Transverse colon (tissue), 4 donors: ENCODE measurements at regions not wholly inside any gene's neighbourhood (a gene's known extent, or its start where the extent isn't known, plus 50 kb on each side); places are given as distances from the start of the nearest gene placed in this dataset.

Source experiments
- DNase-seq: peaks from one replicate; pipeline ENCODE4 v3.0.0-alpha.2; 2019
- H3K27ac ChIP-seq, 4 donors: fragments of 200-600 bp; sonication (generic); 2 replicates each; pipeline ENCODE4 v1.5.1; 2016 to 2018; ENCODE audit warnings: inconsistent platforms in 4 of 4
- H3K27me3 ChIP-seq: fragments of 200-600 bp; sonication (generic); 2 replicates; pipeline ENCODE4 v1.5.1; 2017; ENCODE audit warnings: inconsistent platforms
- H3K36me3 ChIP-seq, 4 donors: fragments of 200-600 bp; sonication (generic); 2 replicates each; pipeline ENCODE4 v1.5.1; 2017 to 2019; ENCODE audit warnings: inconsistent platforms in 4 of 4
- H3K4me1 ChIP-seq, 4 donors: fragments of 200-600 bp; sonication (generic); 2 replicates each; pipeline ENCODE4 v1.5.1; 2017 to 2020; ENCODE audit warnings: inconsistent platforms in 4 of 4
- H3K4me3 ChIP-seq, 4 donors: fragments of 200-600 bp; sonication (generic); 1 replicate in 1 of 4; 2 replicates in 3 of 4; pipeline versions ENCODE4 v1.5.1 to v1.6.1; 2017 to 2019; ENCODE audit warnings: inconsistent platforms in 4 of 4
- H3K9me3 ChIP-seq, 2 donors: fragments of 200-600 bp; sonication (generic); 2 replicates each; pipeline ENCODE4 v1.5.1; 2017 to 2019; ENCODE audit warnings: inconsistent platforms in 2 of 2
- EP300 ChIP-seq: sonication (generic); formaldehyde crosslinking; IDR thresholded peaks from one replicate; pipeline ENCODE4 v1.6.1; 2017; ENCODE audit warnings: antibody characterized with exemption, low read depth
- POLR2A ChIP-seq: fragments of 450-650 bp; IDR thresholded peaks from one replicate; pipeline ENCODE4 v1.6.1; 2016; ENCODE audit warnings: antibody characterized with exemption, mild to moderate bottlenecking, moderate library complexity
- POLR2AphosphoS5 ChIP-seq, 3 donors: sonication (generic); formaldehyde crosslinking; IDR thresholded peaks; one replicate each; pipeline ENCODE4 v1.6.1; 2016; ENCODE audit warnings: antibody characterized with exemption in 3 of 3
- WGBS, 2 donors: methylation state at CpG; one replicate each; pipeline ENCODE4 v1.1.5; 2018; ENCODE audit warnings: low coverage in 1 of 2; 5-methylcytosine and 5-hydroxymethylcytosine counted together
- in situ Hi-C, 4 donors: fragments of 200-750 bp; cut with MboI; loops; one replicate each; pipeline versions ENCODE4 v1.15.0 to v1.15.1; 2017; ENCODE audit warnings: low sequenced_read_pairs in 3 of 4, low pct_ligation_motif_present in 1 of 4, low pct_unique_long_range_greater_than_20kb in 1 of 4
- intact Hi-C: fragments of 100-400 bp; cut with DNase I; formaldehyde crosslinking; loops from one replicate; pipeline ENCODE4 v1.15.1; 2023; ENCODE audit warnings: low total_unique reads
- TF ChIP-seq, protein P1 (sequence below), 5 experiments: fragments of 200-600 bp in 3 of 5; fragments of 450-650 bp in 2 of 5; sonication (generic) in 3 of 5; IDR thresholded peaks; 1 replicate in 2 of 5; 2 replicates in 3 of 5; pipeline ENCODE4 v1.5.1; 2016 to 2017; ENCODE audit warnings: antibody characterized with exemption in 5 of 5, inconsistent platforms in 3 of 5, mild to moderate bottlenecking in 2 of 5, moderate library complexity in 1 of 5

- no peak for TF ChIP-seq POLR2AphosphoS5 (IDR thresholded peaks at IDR 0.05)
- TF ChIP-seq, protein P1, sequence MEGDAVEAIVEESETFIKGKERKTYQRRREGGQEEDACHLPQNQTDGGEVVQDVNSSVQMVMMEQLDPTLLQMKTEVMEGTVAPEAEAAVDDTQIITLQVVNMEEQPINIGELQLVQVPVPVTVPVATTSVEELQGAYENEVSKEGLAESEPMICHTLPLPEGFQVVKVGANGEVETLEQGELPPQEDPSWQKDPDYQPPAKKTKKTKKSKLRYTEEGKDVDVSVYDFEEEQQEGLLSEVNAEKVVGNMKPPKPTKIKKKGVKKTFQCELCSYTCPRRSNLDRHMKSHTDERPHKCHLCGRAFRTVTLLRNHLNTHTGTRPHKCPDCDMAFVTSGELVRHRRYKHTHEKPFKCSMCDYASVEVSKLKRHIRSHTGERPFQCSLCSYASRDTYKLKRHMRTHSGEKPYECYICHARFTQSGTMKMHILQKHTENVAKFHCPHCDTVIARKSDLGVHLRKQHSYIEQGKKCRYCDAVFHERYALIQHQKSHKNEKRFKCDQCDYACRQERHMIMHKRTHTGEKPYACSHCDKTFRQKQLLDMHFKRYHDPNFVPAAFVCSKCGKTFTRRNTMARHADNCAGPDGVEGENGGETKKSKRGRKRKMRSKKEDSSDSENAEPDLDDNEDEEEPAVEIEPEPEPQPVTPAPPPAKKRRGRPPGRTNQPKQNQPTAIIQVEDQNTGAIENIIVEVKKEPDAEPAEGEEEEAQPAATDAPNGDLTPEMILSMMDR (IDR thresholded peaks at IDR 0.05): peak; percentile 55 to 69 (median 56)
- H3K4me3 ChIP-seq: no peak overlapping the region
- no peaks in the 10 kb centered on the region for H3K27me3 ChIP-seq
- in situ Hi-C loops: loop anchor here (10.0 kb wide), 1 partner anchor 120 kb away; no protein-coding TSS in a partner anchor
- WGBS, 2 donors: 12 to 16% methylated on average over 3 of the region's 3 CpGs
- no peaks in the 10 kb centered on the region for H3K36me3 ChIP-seq
- intact Hi-C loops: no loop called here
- H3K4me1 ChIP-seq: no peaks in the 10 kb centered on the region
- H3K9me3 ChIP-seq: no peaks in the 10 kb centered on the region
- no peak for DNase-seq
- no peak overlapping the region for H3K27ac ChIP-seq
These were observed 155.6 kb upstream of the PACRGL start for GRCh38 chr4:20544645-20545044.

DNA sequence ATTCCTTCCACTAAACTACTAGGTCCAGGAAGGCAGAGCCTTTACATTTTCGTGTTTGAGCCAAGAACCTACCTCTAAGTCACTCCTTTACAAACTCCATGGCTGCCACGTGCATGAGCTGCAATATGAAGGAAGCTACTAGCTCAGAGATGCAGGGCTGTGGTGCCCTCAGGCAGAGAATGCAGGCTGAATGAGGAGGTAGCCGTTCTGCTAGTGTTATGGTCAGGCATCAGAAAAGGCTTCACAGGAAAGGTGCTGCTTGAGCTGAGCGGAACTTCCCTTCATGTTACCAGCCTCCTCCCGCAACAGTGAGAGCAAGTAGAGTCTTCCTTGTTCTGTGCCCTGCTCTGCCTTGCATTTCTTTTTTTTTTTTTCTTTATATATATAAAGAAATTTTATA lies 148.3 kb upstream of the PACRGL start:
- Histone ChIP-seq H3K27ac (no peak overlapping the region), H3K36me3 (no peaks in the 10 kb centered on the region), H3K9me3 (no peaks in the 10 kb centered on the region), H3K4me1 (no peaks in the 10 kb centered on the region), H3K27me3 (no peaks in the 10 kb centered on the region), H3K4me3 (no peak overlapping the region)
- intact Hi-C loops: no loop called here
- DNase-seq: no peak
- in situ Hi-C loops: loop anchor here in 1 of 4 donors (25.0 kb wide), 1 partner anchor 135 kb away; no protein-coding TSS in a partner anchor
- 70 to 90% methylated on average over 2 to 5 of the region's 5 CpGs for WGBS, 2 donors
- TF ChIP-seq, protein P1 (IDR thresholded peaks at IDR 0.05): no peak
- TF ChIP-seq POLR2A (no peak), EP300 (no peak), POLR2AphosphoS5 (IDR thresholded peaks at IDR 0.05) (no peak)

GRCh38 chr4:20554134-20554533 lies 146.1 kb upstream of the PACRGL start:
- Histone ChIP-seq H3K4me1 (no peaks in the 10 kb centered on the region), H3K9me3 (no peaks in the 10 kb centered on the region), H3K4me3 (no peak overlapping the region), H3K36me3 (no peaks in the 10 kb centered on the region), H3K27ac (no peak overlapping the region), H3K27me3 (no peaks in the 10 kb centered on the region)
- intact Hi-C loops: no loop called here
- in situ Hi-C loops: loop anchor here in 1 of 4 donors (25.0 kb wide), 1 partner anchor 133 kb away; no protein-coding TSS in a partner anchor
- no peak for DNase-seq
- no peak for TF ChIP-seq EP300
- no peak for TF ChIP-seq POLR2AphosphoS5 (IDR thresholded peaks at IDR 0.05)
- no peak for TF ChIP-seq POLR2A
- TF ChIP-seq, protein P1 (IDR thresholded peaks at IDR 0.05): no peak
- 75 to 83% methylated on average over 1 to 2 of the region's 2 CpGs for WGBS, 2 donors

- intact Hi-C loops: no loop called here
These were observed 135.1 kb upstream of the PACRGL start for GRCh38 chr4:20565075-20565721.

More at GRCh38 chr4:20565075-20565721, 135.1 kb upstream of the PACRGL start:
- Histone ChIP-seq H3K4me1 (no peaks in the 10 kb centered on the region), H3K36me3 (no peaks in the 10 kb centered on the region), H3K4me3 (no peak overlapping the region), H3K27me3 (no peaks in the 10 kb centered on the region), H3K9me3 (no peaks in the 10 kb centered on the region), H3K27ac (no peak overlapping the region)
- no peak for DNase-seq
- TF ChIP-seq EP300: no peak
- TF ChIP-seq POLR2A: no peak
- TF ChIP-seq POLR2AphosphoS5 (IDR thresholded peaks at IDR 0.05): no peak
- TF ChIP-seq, protein P1 (IDR thresholded peaks at IDR 0.05): no peak
- WGBS, 2 donors: 71 to 87% methylated on average over 7 of the region's 7 CpGs
- in situ Hi-C loops: loop anchor here in 1 of 4 donors (25.0 kb wide), 1 partner anchor 122 kb away; no protein-coding TSS in a partner anchor
